HCT116 (cell line): ENCODE measurements at regions not wholly inside any gene's neighbourhood (a gene's known extent, or its start where the extent isn't known, plus 50 kb on each side); places are given as distances from the start of the nearest gene placed in this dataset.

Experiments used
- ATAC-seq: fragments of 200-7000 bp; cut with Tn5 transposase; 2 replicates; pipeline ENCODE4 v1.9.1; 2020; ENCODE audit warnings: mild to moderate bottlenecking, moderate library complexity
- BruUV-seq: library from RNA; stranded (reverse); fragments of 400-500 nt; replicated peaks from 2 replicates; lab custom pipeline; 2021; lab: Mats Ljungman, UMichigan
- CTCF ChIA-PET: fragments of 300-600 bp; sonication (Branson Sonifier 250); formaldehyde crosslinking; loops from one replicate; lab custom pipeline; 2021; ENCODE audit warnings: antibody characterized with exemption; lab: Charles Lee
- POLR2A ChIA-PET: fragments of 300-600, 350-600 bp; sonication (Branson Sonifier 250); formaldehyde crosslinking; loops from one replicate; lab custom pipeline; 2021; ENCODE audit warnings: antibody characterized with exemption; lab: Charles Lee
- RAD21 ChIA-PET, 2 experiments: fragments of 300-600 bp; sonication (Branson Sonifier 250); formaldehyde crosslinking; loops; one replicate each; lab custom pipeline; 2023; ENCODE audit warnings: low total read pairs in 2 of 2; ENCODE audit not compliant: uncharacterized antibody in 2 of 2, unreplicated experiment in 2 of 2, low non-redundant PET in 1 of 2; lab: Charles Lee
- DNase-seq: peaks from one replicate; pipeline ENCODE4 v3.0.0-alpha.2; 2010; ENCODE audit warnings: low read depth, low spot score
- H2AFZ ChIP-seq: fragments of 200-600 bp; shearing (Covaris generic), sonication (generic); 2 replicates; pipeline ENCODE4 v1.6.1; 2017; ENCODE audit warnings: low read depth, mixed run types, mixed read lengths, antibody characterized with exemption, low read length; ENCODE audit not compliant: poor library complexity, severe bottlenecking
- H3K27ac ChIP-seq: 2 replicates; pipeline ENCODE4 v1.5.1; 2012; ENCODE audit warnings: low read depth, low read length
- H3K27me3 ChIP-seq: fragments of 200-600 bp; sonication (generic); 2 replicates; pipeline ENCODE4 v1.6.1; 2016; ENCODE audit warnings: mixed run types, low read length, mixed read lengths; ENCODE audit not compliant: insufficient read depth
- H3K36me3 ChIP-seq, 2 experiments: fragments of 200-500 bp in 1 of 2; fragments of 200-600 bp in 1 of 2; sonication (Bioruptor generic) in 1 of 2; sonication (generic) in 1 of 2; 2 replicates each; pipeline versions ENCODE4 v1.5.1 to v1.6.1; 2014 to 2016; ENCODE audit warnings: low read length in 2 of 2, inconsistent platforms in 1 of 2, mixed read lengths in 1 of 2, mixed run types in 1 of 2; ENCODE audit not compliant: insufficient read depth in 2 of 2, control insufficient read depth in 1 of 2
- H3K4me1 ChIP-seq, 2 experiments: fragments of 200-600 bp in 1 of 2; sonication (generic) in 1 of 2; 2 replicates each; pipeline versions ENCODE4 v1.5.1 to v1.6.1; 2012 to 2017; ENCODE audit warnings: low read length in 2 of 2, inconsistent platforms in 1 of 2, mild to moderate bottlenecking in 1 of 2, mixed read lengths in 1 of 2, mixed run types in 1 of 2, moderate library complexity in 1 of 2; ENCODE audit not compliant: insufficient read depth in 2 of 2, control insufficient read depth in 1 of 2
- H3K4me2 ChIP-seq: fragments of 200-600 bp; sonication (generic); 2 replicates; pipeline ENCODE4 v1.6.1; 2017; ENCODE audit warnings: mixed run types, low read length, mixed read lengths
- H3K4me3 ChIP-seq, 2 experiments: fragments of 200-600 bp in 1 of 2; sonication (generic) in 1 of 2; replicated peaks in 1 of 2; 2 replicates each; pipeline ENCODE4 v1.5.1; 2011 to 2016; ENCODE audit warnings: low read length in 2 of 2, control low read depth in 1 of 2, low read depth in 1 of 2, mild to moderate bottlenecking in 1 of 2, mixed read lengths in 1 of 2, mixed run types in 1 of 2
- H3K79me2 ChIP-seq: fragments of 200-600 bp; sonication (generic); 2 replicates; pipeline ENCODE4 v1.6.1; 2017; ENCODE audit warnings: mild to moderate bottlenecking, mixed run types, low read length, moderate library complexity, mixed read lengths; ENCODE audit not compliant: insufficient read depth
- H3K9ac ChIP-seq: fragments of 200-600 bp; sonication (generic); 2 replicates; pipeline ENCODE4 v1.6.1; 2016; ENCODE audit warnings: low read length, mixed read lengths
- H3K9me2 ChIP-seq: fragments of 200-600 bp; sonication (generic), shearing (Covaris generic); 2 replicates; pipeline ENCODE4 v1.6.1; 2017; ENCODE audit warnings: mixed run types, mild to moderate bottlenecking, moderate library complexity; ENCODE audit not compliant: insufficient read depth
- H3K9me3 ChIP-seq, 2 experiments: fragments of 200-500 bp in 1 of 2; fragments of 200-600 bp in 1 of 2; sonication (Bioruptor generic) in 1 of 2; sonication (generic) in 1 of 2; 2 replicates each; pipeline ENCODE4 v1.6.1; 2014 to 2017; ENCODE audit warnings: low read length in 2 of 2, mixed read lengths in 2 of 2, inconsistent platforms in 1 of 2, low read depth in 1 of 2, mild to moderate bottlenecking in 1 of 2, mixed run types in 1 of 2, moderate library complexity in 1 of 2; ENCODE audit not compliant: control insufficient read depth in 1 of 2, insufficient read depth in 1 of 2
- H4K20me1 ChIP-seq: fragments of 200-600 bp; sonication (generic), shearing (Covaris generic); 2 replicates; pipeline ENCODE4 v1.6.1; 2017; ENCODE audit warnings: mixed run types, mild to moderate bottlenecking, moderate library complexity; ENCODE audit not compliant: insufficient read depth
- CEBPB ChIP-seq: IDR thresholded peaks from 2 replicates; pipeline ENCODE4 v1.6.1; 2012; ENCODE audit warnings: low read depth
- CTCF ChIP-seq, 3 experiments: fragments of 200-600 bp in 1 of 3; sonication (generic) in 1 of 3; IDR thresholded peaks in 2 of 3; conservative IDR thresholded peaks in 1 of 3; 2 replicates each; pipeline ENCODE4 v1.5.1; 2012 to 2017; ENCODE audit warnings: low read depth in 2 of 3, low read length in 2 of 3, antibody characterized with exemption in 1 of 3, borderline replicate concordance in 1 of 3, control low read depth in 1 of 3, mild to moderate bottlenecking in 1 of 3, mixed read lengths in 1 of 3, mixed run types in 1 of 3, moderate library complexity in 1 of 3; ENCODE audit not compliant: insufficient read depth in 1 of 3
- POLR2AphosphoS5 ChIP-seq: IDR thresholded peaks from 2 replicates; pipeline ENCODE4 v1.6.1; 2011; ENCODE audit warnings: mild to moderate bottlenecking, low read depth, low read length, moderate library complexity
- SIN3A ChIP-seq: IDR thresholded peaks from 2 replicates; pipeline ENCODE4 v1.6.1; 2012; ENCODE audit warnings: low read depth
- SRF ChIP-seq: IDR thresholded peaks from 2 replicates; pipeline ENCODE4 v1.6.1; 2012; ENCODE audit warnings: low read depth
- TCF7L2 ChIP-seq: IDR thresholded peaks from 2 replicates; pipeline ENCODE4 v1.7.0; 2011; ENCODE audit warnings: borderline replicate concordance, inconsistent platforms; ENCODE audit not compliant: insufficient read depth, insufficient read length; ENCODE audit errors: extremely low read depth
- ZNF274 ChIP-seq: fragments of 200-500 bp; sonication (Bioruptor generic); IDR thresholded peaks from 2 replicates; pipeline ENCODE4 v1.6.1; 2014; ENCODE audit warnings: mild to moderate bottlenecking, low read depth, low read length, inconsistent platforms
- intact Hi-C: fragments of 100-400 bp; cut with micrococcal nuclease; formaldehyde crosslinking; loops from 2 replicates; pipeline ENCODE4 v1.10.0; 2022
- TF ChIP-seq, protein P1 (sequence below): IDR thresholded peaks from 2 replicates; pipeline ENCODE4 v1.6.1; 2012

DNA sequence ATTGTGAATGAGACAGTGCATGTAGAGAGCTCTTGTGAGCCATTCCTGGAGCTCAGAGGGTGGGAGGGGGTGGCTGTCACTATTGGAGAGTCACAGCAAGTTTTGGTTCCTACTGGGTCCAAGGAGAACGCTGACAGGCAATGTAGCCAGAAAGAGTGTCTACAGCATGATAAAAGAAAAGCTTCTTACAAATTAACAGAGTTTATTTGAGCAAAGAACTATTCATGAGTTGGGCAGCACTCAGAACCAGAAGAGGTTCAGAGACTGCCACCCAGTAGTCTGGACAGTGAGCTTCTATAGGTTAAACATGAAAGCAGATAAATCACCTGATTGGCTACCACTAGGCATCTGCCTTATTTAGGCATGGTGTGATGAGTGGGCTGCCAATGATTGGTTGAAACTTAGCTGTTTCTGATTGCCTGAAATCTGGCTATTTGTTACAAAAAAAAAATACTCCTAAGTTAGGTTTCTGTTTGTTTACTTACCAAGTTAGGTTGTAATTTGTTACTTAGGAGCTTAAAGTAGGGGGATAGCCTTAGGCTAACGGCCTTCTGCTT lies 473.4 kb downstream of the PREX1 start:
- no peaks in the 10 kb centered on the region for H3K4me1 ChIP-seq
- no peak for TF ChIP-seq CTCF (IDR thresholded peaks at IDR 0.05 in 2 of 3, conservative IDR thresholded peaks at IDR 0.05 in 1 of 3; ENCODE audit: borderline replicate concordance in 1 of 3, insufficient read depth in 1 of 3, low read depth in 2 of 3, low read length in 2 of 3)
- peak; percentile 67; the same call in 1 of the 2 replicates for TF ChIP-seq SRF
- TF ChIP-seq SIN3A = no peak
- no peak for TF ChIP-seq POLR2AphosphoS5
- TF ChIP-seq, protein P1, sequence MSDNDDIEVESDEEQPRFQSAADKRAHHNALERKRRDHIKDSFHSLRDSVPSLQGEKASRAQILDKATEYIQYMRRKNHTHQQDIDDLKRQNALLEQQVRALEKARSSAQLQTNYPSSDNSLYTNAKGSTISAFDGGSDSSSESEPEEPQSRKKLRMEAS = no peak
- TF ChIP-seq CEBPB = no peak
- TF ChIP-seq ZNF274 = no peak
- TF ChIP-seq TCF7L2 = no peak
- no peaks in the 10 kb centered on the region for H3K79me2 ChIP-seq
- H3K27me3 ChIP-seq = peaks cover 7% of the 10 kb centered on the region
- H3K9ac ChIP-seq = no peak overlapping the region
- ChIA-PET POLR2A (no interaction called here), RAD21 (no interaction called here), CTCF (no interaction called here)
- H3K4me3 ChIP-seq = no peak overlapping the region
- BruUV-seq = no TSS peak
- no peaks in the 10 kb centered on the region for H4K20me1 ChIP-seq
- H3K9me2 ChIP-seq = no peaks in the 10 kb centered on the region
- no peaks in the 10 kb centered on the region for H3K36me3 ChIP-seq
- DNase-seq (no peak), ATAC-seq (no peak)
- no peaks in the 10 kb centered on the region for H3K9me3 ChIP-seq
- no peak overlapping the region for H3K4me2 ChIP-seq
- H3K27ac ChIP-seq = no peak overlapping the region
- no peak overlapping the region for H2AFZ ChIP-seq
- intact Hi-C loops = no loop called here
